CD14-positive monocyte (primary cell): ENCODE measurements at regions not wholly inside any gene's neighbourhood (a gene's known extent, or its start where the extent isn't known, plus 50 kb on each side); places are given as distances from the start of the nearest gene placed in this dataset.

Experiments used
- DNase-seq, 3 donors: peaks; one replicate each; pipeline ENCODE4 v3.0.0-alpha.2; 2011 to 2022
- H2AFZ ChIP-seq: 2 replicates; pipeline ENCODE4 v1.6.0; 2012; ENCODE audit warnings: mild to moderate bottlenecking, low read depth, low read length, inconsistent platforms; ENCODE audit not compliant: insufficient read depth, poor library complexity, severe bottlenecking
- H3K27ac ChIP-seq, 2 donors: 1 replicate in 1 of 2; 2 replicates in 1 of 2; pipeline ENCODE4 v1.5.1; 2012 to 2013; ENCODE audit warnings: low read length in 2 of 2, control low read depth in 1 of 2, inconsistent platforms in 1 of 2, low read depth in 1 of 2, mild to moderate bottlenecking in 1 of 2
- H3K27me3 ChIP-seq, 2 donors: one replicate each; pipeline versions ENCODE4 v1.6.0 to v1.6.1; 2011 to 2013; ENCODE audit warnings: low read length in 2 of 2; ENCODE audit not compliant: control insufficient read depth in 2 of 2, insufficient read depth in 2 of 2
- H3K36me3 ChIP-seq, 2 donors: replicated peaks in 1 of 2; 1 replicate in 1 of 2; 2 replicates in 1 of 2; pipeline versions ENCODE4 v1.5.1 to v1.6.1; 2012 to 2013; ENCODE audit warnings: low read length in 2 of 2, control low read depth in 1 of 2, inconsistent platforms in 1 of 2, mild to moderate bottlenecking in 1 of 2; ENCODE audit not compliant: insufficient read depth in 2 of 2, control insufficient read depth in 1 of 2
- H3K4me1 ChIP-seq, 2 donors: 1 replicate in 1 of 2; 2 replicates in 1 of 2; pipeline versions ENCODE4 v1.5.1 to v1.6.1; 2012 to 2013; ENCODE audit warnings: low read length in 2 of 2, control low read depth in 1 of 2, inconsistent platforms in 1 of 2, mild to moderate bottlenecking in 1 of 2, moderate library complexity in 1 of 2; ENCODE audit not compliant: insufficient read depth in 2 of 2, control insufficient read depth in 1 of 2
- H3K4me2 ChIP-seq: replicated peaks from 2 replicates; pipeline ENCODE3; 2012; ENCODE audit warnings: low read length, moderate library complexity, mild to moderate bottlenecking; ENCODE audit not compliant: poor library complexity, severe bottlenecking; ENCODE audit errors: extremely low read depth
- H3K4me3 ChIP-seq, 3 experiments: fragments of 200-600 bp in 1 of 3; sonication (generic) in 1 of 3; replicated peaks in 1 of 3; 1 replicate in 2 of 3; 2 replicates in 1 of 3; pipeline ENCODE4 v1.5.1; 2011 to 2013; ENCODE audit warnings: low read length in 3 of 3, mild to moderate bottlenecking in 3 of 3, control low read depth in 2 of 3, low read depth in 2 of 3, inconsistent platforms in 1 of 3, moderate library complexity in 1 of 3
- H3K79me2 ChIP-seq: 2 replicates; pipeline ENCODE4 v1.6.0; 2012; ENCODE audit warnings: mild to moderate bottlenecking, control low read depth, inconsistent platforms, low read length, moderate library complexity; ENCODE audit not compliant: insufficient read depth
- H3K9ac ChIP-seq: 2 replicates; pipeline ENCODE4 v1.6.0; 2017; ENCODE audit warnings: low read length, mild to moderate bottlenecking; ENCODE audit not compliant: insufficient read depth, poor library complexity, severe bottlenecking
- H3K9me3 ChIP-seq, 2 donors: replicated peaks in 1 of 2; 1 replicate in 1 of 2; 2 replicates in 1 of 2; pipeline versions ENCODE4 v1.5.1 to v1.6.1; 2012 to 2013; ENCODE audit warnings: low read length in 2 of 2, control low read depth in 1 of 2; ENCODE audit not compliant: control insufficient read depth in 1 of 2, insufficient read depth in 1 of 2
- H4K20me1 ChIP-seq: 2 replicates; pipeline ENCODE4 v1.6.0; 2012; ENCODE audit warnings: mild to moderate bottlenecking, low read length, control low read depth, moderate library complexity; ENCODE audit not compliant: insufficient read depth
- H3K27ac Mint-ChIP-seq, 7 donors: one replicate each; pipeline ENCODE4 v1.8.0; 2020; ENCODE audit warnings: mild to moderate bottlenecking in 7 of 7, mixed read lengths in 7 of 7, moderate library complexity in 6 of 7, inconsistent platforms in 2 of 7
- H3K27me3 Mint-ChIP-seq, 3 donors: one replicate each; pipeline ENCODE4 v1.8.0; 2021 to 2022; ENCODE audit warnings: low read depth in 3 of 3, mild to moderate bottlenecking in 3 of 3, mixed read lengths in 3 of 3, moderate library complexity in 3 of 3, inconsistent platforms in 1 of 3
- H3K36me3 Mint-ChIP-seq, 2 donors: one replicate each; pipeline ENCODE4 v1.8.0; 2020; ENCODE audit warnings: mixed read lengths in 2 of 2, inconsistent platforms in 1 of 2, mild to moderate bottlenecking in 1 of 2
- H3K4me1 Mint-ChIP-seq: one replicate; pipeline ENCODE4 v1.8.0; 2020; ENCODE audit warnings: mild to moderate bottlenecking, mixed read lengths
- H3K4me3 Mint-ChIP-seq, 2 donors: one replicate each; pipeline ENCODE4 v1.8.0; 2020; ENCODE audit warnings: mild to moderate bottlenecking in 2 of 2, mixed read lengths in 2 of 2, moderate library complexity in 1 of 2
- H3K9me3 Mint-ChIP-seq, 7 donors: one replicate each; pipeline ENCODE4 v1.8.0; 2020 to 2022; ENCODE audit warnings: mixed read lengths in 7 of 7, mild to moderate bottlenecking in 6 of 7, moderate library complexity in 6 of 7, inconsistent platforms in 2 of 7
- CTCF ChIP-seq: fragments of 200-600 bp; IDR thresholded peaks from one replicate; pipeline ENCODE4 v1.8.0; 2022; ENCODE audit warnings: antibody characterized with exemption, mild to moderate bottlenecking
- WGBS: methylation state at CpG from one replicate; pipeline ENCODE4 v1.1.5; 2013; ENCODE audit warnings: missing lambda C conversion rate; ENCODE audit not compliant: insufficient coverage; 5-methylcytosine and 5-hydroxymethylcytosine counted together
- intact Hi-C, 2 donors: fragments of 100-400 bp; cut with micrococcal nuclease; formaldehyde crosslinking; loops; one replicate each; pipeline versions ENCODE4 v1.15.0 to v1.15.1; 2023

- intact Hi-C loops: no loop called here
- no peaks in the 10 kb centered on the region for H3K27me3 ChIP-seq
- no peak for TF ChIP-seq CTCF
- WGBS: 100% methylated on average over 1 of the region's 2 CpGs
- H3K4me3 Mint-ChIP-seq: no peak overlapping the region
- H3K36me3 Mint-ChIP-seq: no peaks in the 10 kb centered on the region
- no peaks in the 10 kb centered on the region for H3K4me1 Mint-ChIP-seq
- no peaks in the 10 kb centered on the region for H3K4me1 ChIP-seq
- peaks cover 0 to 3% (median 2%) of the 10 kb centered on the region in 3 donors for H3K27me3 Mint-ChIP-seq
- no peaks in the 10 kb centered on the region for H3K36me3 ChIP-seq
- H3K4me3 ChIP-seq: no peak overlapping the region
- H4K20me1 ChIP-seq: no peaks in the 10 kb centered on the region
- no peak overlapping the region for H3K9ac ChIP-seq
- no peak for DNase-seq
- peaks cover 0 to 3% of the 10 kb centered on the region in 2 donors for H3K9me3 ChIP-seq
- peaks cover 0 to 12% (median 3%) of the 10 kb centered on the region in 7 donors for H3K9me3 Mint-ChIP-seq
- H3K79me2 ChIP-seq: no peaks in the 10 kb centered on the region
- H2AFZ ChIP-seq: no peak overlapping the region
- H3K27ac ChIP-seq: no peak overlapping the region
- no peak overlapping the region for H3K4me2 ChIP-seq
- H3K27ac Mint-ChIP-seq: no peak overlapping the region
Measured at GRCh38 chr13:22821589-22821988, 359.2 kb upstream of the SGCG start.

- H2AFZ ChIP-seq: no peak overlapping the region
- no peak overlapping the region for H3K4me2 ChIP-seq
- intact Hi-C loops: no loop called here
- DNase-seq: no peak
- no peaks in the 10 kb centered on the region for H3K36me3 Mint-ChIP-seq
- no peak for TF ChIP-seq CTCF
- no peaks in the 10 kb centered on the region for H3K79me2 ChIP-seq
- no peak overlapping the region for H3K4me3 ChIP-seq
- H3K4me3 Mint-ChIP-seq: no peak overlapping the region
- no peaks in the 10 kb centered on the region for H3K27me3 ChIP-seq
- peaks cover 0 to 3% of the 10 kb centered on the region in 2 donors for H3K9me3 ChIP-seq
- H3K9me3 Mint-ChIP-seq: peaks cover 0 to 6% (median 3%) of the 10 kb centered on the region in 7 donors
- H3K27me3 Mint-ChIP-seq: peaks cover 0 to 3% (median 0%) of the 10 kb centered on the region in 3 donors
- no peak overlapping the region for H3K9ac ChIP-seq
- no peaks in the 10 kb centered on the region for H3K36me3 ChIP-seq
- no peak overlapping the region for H3K27ac ChIP-seq
- H3K4me1 Mint-ChIP-seq: no peaks in the 10 kb centered on the region
- H3K4me1 ChIP-seq: no peaks in the 10 kb centered on the region
- H4K20me1 ChIP-seq: no peaks in the 10 kb centered on the region
- H3K27ac Mint-ChIP-seq: no peak overlapping the region
- no CpG with 5 or more reads among the region's 1 CpG for WGBS
Measured at GRCh38 chr13:22825186-22825585, 355.6 kb upstream of the SGCG start.
